K562 (cell line): ENCODE measurements at regions not wholly inside any gene's neighbourhood (a gene's known extent, or its start where the extent isn't known, plus 50 kb on each side); places are given as distances from the start of the nearest gene placed in this dataset.

ENCODE experiments used
- CBFA2T3 ChIP-seq: fragments of 450-650 bp; IDR thresholded peaks from 2 replicates; pipeline ENCODE4 v1.6.1; 2017
- MYNN ChIP-seq, 2 experiments: sonication (generic); formaldehyde crosslinking in 1 of 2; IDR thresholded peaks; 2 replicates each; pipeline versions ENCODE4 v1.5.0 to v1.6.1; 2016 to 2020; ENCODE audit warnings: antibody characterized with exemption in 1 of 2, missing genetic modification reagents in 1 of 2
- NCOA2 ChIP-seq, 2 experiments: fragments of 450-650 bp; IDR thresholded peaks; 2 replicates each; pipeline ENCODE4 v1.6.1; 2018; ENCODE audit warnings: mild to moderate bottlenecking in 2 of 2, moderate library complexity in 1 of 2; ENCODE audit not compliant: partially characterized antibody in 2 of 2
- PTRF ChIP-seq: fragments of 450-650 bp; IDR thresholded peaks from 2 replicates; pipeline ENCODE4 v1.6.1; 2016; ENCODE audit warnings: mild to moderate bottlenecking, missing genetic modification characterization, missing compliant biosample characterization
- ZFPM2 ChIP-seq: fragments of 250-450 bp; sonication (Bioruptor Pico); IDR thresholded peaks from 2 replicates; pipeline ENCODE4 v1.5.1; 2022; ENCODE audit warnings: mild to moderate bottlenecking
- ZNF431 ChIP-seq: sonication (generic); formaldehyde crosslinking; IDR thresholded peaks from 2 replicates; pipeline ENCODE4 v1.8.0; 2022; ENCODE audit warnings: mild to moderate bottlenecking, missing genetic modification reagents
- ZNF589 ChIP-seq: fragments of 200-800 bp; sonication (Bioruptor generic); IDR thresholded peaks from 2 replicates; pipeline ENCODE4 v1.6.1; 2016; ENCODE audit warnings: low read depth, missing genetic modification characterization, missing compliant biosample characterization
- ZSCAN32 ChIP-seq: fragments of 450-650 bp; formaldehyde crosslinking; IDR thresholded peaks from 2 replicates; pipeline ENCODE4 v1.4.0; 2020; ENCODE audit warnings: mild to moderate bottlenecking, moderate library complexity
- TF ChIP-seq, protein P1 (sequence below): fragments of 450-650 bp; IDR thresholded peaks from 2 replicates; pipeline ENCODE4 v1.6.1; 2014; ENCODE audit warnings: low read depth, mild to moderate bottlenecking, moderate library complexity, borderline replicate concordance
- TF ChIP-seq, protein P2 (sequence below): sonication (generic); formaldehyde crosslinking; IDR thresholded peaks from 2 replicates; pipeline ENCODE4 v1.8.0; 2022; ENCODE audit warnings: mild to moderate bottlenecking, low read depth, missing genetic modification reagents
- TF ChIP-seq, protein P3 (sequence below): fragments of 200-400 bp; formaldehyde crosslinking; IDR thresholded peaks from 2 replicates; pipeline ENCODE4 v1.6.1; 2017; ENCODE audit warnings: mild to moderate bottlenecking, low read depth, low read length, moderate library complexity

DNA sequence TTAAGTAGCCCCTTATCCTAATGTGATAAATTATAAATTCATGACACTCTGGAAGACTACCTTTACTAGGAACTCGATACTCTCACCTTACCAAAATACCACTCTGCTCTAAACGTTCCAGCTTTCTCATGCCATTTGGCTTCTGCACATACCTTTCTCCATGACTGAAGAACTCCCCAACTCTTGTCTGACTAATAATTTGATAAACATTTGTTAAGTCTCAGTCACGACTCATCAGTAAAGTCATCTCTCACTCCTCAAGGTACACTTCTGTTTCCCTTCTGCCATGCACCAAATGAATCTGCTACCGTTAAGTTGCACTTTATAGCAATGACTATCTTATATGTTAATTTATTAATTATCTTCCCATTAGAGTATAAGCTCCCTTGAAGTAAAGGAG, 498.3 kb upstream of the NOVA1 start (continued):
- TF ChIP-seq, protein P1, sequence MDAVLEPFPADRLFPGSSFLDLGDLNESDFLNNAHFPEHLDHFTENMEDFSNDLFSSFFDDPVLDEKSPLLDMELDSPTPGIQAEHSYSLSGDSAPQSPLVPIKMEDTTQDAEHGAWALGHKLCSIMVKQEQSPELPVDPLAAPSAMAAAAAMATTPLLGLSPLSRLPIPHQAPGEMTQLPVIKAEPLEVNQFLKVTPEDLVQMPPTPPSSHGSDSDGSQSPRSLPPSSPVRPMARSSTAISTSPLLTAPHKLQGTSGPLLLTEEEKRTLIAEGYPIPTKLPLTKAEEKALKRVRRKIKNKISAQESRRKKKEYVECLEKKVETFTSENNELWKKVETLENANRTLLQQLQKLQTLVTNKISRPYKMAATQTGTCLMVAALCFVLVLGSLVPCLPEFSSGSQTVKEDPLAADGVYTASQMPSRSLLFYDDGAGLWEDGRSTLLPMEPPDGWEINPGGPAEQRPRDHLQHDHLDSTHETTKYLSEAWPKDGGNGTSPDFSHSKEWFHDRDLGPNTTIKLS: no peak
- TF ChIP-seq CBFA2T3: no peak
- no peak for TF ChIP-seq ZFPM2 (CRISPR knock-in tag)
- TF ChIP-seq, protein P2, sequence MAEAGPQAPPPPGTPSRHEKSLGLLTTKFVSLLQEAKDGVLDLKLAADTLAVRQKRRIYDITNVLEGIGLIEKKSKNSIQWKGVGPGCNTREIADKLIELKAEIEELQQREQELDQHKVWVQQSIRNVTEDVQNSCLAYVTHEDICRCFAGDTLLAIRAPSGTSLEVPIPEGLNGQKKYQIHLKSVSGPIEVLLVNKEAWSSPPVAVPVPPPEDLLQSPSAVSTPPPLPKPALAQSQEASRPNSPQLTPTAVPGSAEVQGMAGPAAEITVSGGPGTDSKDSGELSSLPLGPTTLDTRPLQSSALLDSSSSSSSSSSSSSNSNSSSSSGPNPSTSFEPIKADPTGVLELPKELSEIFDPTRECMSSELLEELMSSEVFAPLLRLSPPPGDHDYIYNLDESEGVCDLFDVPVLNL (CRISPR knock-in tag): no peak
- no peak for TF ChIP-seq MYNN (IDR thresholded peaks at IDR 0.05)
- no peak for TF ChIP-seq MYNN (CRISPR knock-in tag; IDR thresholded peaks at IDR 0.05)
- TF ChIP-seq ZSCAN32 (CRISPR knock-in tag): no peak
- TF ChIP-seq ZNF589 (CRISPR knock-in tag): no peak
- no peak for TF ChIP-seq NCOA2 (IDR thresholded peaks at IDR 0.05; ENCODE audit: partially characterized antibody in 2 of 2)
- no peak for TF ChIP-seq ZNF431 (CRISPR knock-in tag)
- no peak for TF ChIP-seq PTRF (tag)
- TF ChIP-seq, protein P3, sequence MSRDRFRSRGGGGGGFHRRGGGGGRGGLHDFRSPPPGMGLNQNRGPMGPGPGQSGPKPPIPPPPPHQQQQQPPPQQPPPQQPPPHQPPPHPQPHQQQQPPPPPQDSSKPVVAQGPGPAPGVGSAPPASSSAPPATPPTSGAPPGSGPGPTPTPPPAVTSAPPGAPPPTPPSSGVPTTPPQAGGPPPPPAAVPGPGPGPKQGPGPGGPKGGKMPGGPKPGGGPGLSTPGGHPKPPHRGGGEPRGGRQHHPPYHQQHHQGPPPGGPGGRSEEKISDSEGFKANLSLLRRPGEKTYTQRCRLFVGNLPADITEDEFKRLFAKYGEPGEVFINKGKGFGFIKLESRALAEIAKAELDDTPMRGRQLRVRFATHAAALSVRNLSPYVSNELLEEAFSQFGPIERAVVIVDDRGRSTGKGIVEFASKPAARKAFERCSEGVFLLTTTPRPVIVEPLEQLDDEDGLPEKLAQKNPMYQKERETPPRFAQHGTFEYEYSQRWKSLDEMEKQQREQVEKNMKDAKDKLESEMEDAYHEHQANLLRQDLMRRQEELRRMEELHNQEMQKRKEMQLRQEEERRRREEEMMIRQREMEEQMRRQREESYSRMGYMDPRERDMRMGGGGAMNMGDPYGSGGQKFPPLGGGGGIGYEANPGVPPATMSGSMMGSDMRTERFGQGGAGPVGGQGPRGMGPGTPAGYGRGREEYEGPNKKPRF: no peak
